NCI-H1694 treated with DMSO at 0.1 percent for 48 hours (cell line): ENCODE measurements at regions not wholly inside any gene's neighbourhood (a gene's known extent, or its start where the extent isn't known, plus 50 kb on each side); places are given as distances from the start of the nearest gene placed in this dataset.

Experiments used
- DNase-seq: peaks from one replicate; lab custom pipeline; 2025; lab: John Stamatoyannopoulos, UW

DNA sequence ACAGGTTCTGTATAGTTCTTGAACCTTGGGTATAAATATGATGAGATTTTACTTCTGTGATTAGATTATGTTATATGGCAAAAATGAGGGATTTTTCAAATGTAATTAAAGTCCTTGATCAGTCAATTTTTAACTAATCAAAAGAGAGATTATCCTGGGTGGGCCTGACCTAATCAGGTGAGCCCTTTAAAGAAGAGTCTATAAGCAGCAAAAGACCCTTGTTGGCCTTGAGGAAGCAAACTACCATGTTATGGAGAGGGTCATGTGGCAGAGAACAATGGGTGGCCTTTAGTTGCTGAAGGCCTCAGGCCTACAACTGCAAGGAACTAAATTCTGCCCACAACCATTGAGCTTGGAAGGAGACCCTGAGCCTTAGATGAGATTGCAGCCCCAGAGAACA lies 102.5 kb upstream of the RIPOR2 start:
- DNase-seq: no peak

DNA sequence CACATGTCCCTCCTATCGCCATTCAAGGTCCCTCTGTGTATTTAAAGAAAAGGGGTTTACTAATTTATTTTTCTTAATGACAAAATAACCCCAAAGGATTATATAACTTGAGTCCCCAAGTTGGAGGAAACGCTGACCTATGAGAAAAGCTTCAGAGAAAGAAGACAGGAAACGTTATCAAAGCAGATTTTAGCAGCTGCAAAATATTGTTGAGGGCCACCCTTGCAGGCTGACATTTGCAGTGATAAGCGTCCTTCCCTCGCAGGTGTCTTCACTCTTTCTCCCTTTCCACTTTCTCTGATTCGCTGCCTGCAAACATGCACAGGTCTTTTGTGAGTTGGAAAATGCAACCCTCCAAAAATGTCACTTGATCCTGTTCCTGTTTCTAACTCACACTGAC lies 103.2 kb upstream of the RIPOR2 start:
- DNase-seq: no peak

DNA sequence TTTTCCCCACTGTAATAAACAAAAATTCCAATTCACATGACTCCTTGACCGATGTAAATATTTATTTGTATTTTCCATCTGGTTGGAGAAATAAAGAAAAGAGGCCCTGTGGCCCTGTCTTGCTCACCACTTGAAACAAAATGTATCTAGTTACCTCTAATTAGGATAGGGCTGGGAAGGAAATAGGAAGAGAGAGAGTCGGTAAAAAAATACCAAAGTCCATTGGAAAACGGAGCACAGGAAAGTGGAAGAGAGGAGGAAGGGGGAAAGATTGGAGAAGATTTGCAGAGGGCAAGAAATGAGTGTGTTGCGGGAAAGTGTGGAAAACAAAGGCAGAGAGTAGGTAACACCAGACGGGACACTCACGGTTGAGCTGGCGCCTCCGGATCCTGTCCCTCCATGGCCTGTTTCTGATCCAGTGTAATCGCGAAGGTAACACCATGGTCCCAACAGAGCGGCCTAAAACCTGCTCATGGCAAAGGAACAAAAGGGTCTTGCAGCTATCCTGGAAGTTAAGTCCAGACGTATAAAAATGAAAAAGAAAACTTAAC lies 105.8 kb upstream of the RIPOR2 start:
- DNase-seq: no peak

DNA sequence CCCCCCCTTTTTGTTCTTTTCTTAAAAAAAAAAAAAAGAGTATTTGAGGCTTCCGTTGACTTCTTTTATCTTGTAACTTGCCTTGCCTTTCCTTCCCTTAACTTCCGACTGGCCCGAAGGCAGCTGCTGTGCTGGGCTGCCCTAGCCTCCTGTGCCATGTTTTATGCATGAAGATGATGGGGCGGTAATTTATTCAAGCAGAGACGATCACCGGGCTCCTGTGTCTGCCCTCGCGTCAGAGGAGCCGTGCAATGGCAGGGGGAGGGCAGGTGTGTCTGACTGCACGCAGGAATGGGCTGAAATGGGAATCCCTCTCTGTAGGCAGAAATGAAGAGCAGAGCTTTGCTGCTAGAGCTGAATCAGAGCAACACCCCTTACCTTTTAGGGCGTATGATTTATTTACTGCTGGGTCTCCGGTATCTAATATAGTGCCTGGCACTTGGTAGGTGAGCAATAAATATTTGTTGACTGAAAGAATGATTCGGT lies 106.3 kb upstream of the RIPOR2 start:
- DNase-seq: no peak

DNA sequence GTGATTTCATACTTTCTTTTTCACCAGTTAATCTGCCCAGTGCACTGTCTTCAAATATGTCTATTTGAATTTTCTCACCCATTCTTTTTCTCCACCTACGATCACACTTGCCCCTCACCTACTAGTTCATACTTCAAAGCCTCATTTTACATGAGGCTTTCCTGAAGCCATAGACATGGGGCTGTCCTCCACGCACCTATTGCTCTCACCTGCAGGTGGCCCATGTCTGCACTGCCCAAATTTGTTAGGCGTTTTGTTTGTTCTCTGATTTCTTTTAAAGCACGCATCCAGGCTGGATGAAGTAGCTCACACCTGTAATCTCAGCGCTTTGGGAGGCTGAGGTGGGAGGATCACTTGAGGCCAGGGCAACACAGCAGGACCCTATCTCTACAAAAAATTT lies 106.8 kb upstream of the RIPOR2 start:
- DNase-seq: no peak

DNA sequence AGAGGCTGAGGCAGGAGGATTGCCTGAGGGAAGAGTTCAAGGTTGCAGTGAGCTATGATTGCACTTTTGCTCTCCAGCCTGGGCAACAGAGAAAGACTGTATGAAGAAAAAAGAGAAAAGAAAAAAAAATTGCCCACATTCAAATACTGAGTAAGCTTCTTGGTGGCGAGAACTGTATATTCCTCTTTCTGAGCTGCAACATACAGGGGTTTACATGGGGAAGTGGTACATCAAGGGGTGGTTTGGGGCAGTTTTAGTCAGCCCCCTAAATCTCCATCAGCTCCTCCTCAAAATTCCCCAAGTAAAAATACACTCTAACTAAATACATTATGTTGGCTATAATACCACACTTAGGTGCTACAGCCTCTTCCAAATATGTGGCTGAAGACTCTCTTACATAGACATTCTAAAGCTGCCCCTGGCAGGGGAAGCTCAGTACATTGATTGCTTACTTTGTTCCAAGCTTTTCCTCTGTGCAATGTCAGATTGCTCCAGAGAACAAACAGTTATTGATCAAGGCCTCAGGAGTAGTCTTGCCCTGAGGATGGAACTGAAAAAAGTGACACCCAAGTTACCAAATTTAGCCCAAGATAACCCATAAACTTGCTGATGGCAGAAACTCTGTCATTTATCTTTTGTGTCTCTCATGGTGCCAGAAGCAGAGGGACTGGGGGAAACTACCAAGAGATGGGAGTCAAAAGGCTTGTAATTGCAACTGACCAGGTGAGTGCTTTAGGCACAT lies 107.4 kb upstream of the RIPOR2 start:
- no peak for DNase-seq

DNA sequence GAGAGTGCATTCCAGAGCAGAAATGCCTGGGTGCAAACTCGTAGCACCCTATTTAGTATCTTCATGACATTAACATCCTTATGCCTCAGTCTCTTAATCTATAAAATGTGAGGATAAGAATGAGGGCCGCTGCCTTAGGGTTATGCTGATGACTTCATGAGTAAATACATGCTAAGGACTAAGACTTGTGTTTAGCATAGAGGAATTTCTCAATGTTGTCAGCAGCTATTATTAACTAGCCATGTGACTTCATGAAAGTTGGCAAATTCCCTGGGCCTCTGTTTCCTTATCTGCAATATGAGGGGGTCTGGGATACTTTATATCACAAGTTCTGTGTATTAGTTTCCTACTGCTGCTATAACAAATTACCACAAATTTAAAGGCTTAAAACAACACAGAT lies 108.1 kb upstream of the RIPOR2 start:
- DNase-seq: no peak

DNA sequence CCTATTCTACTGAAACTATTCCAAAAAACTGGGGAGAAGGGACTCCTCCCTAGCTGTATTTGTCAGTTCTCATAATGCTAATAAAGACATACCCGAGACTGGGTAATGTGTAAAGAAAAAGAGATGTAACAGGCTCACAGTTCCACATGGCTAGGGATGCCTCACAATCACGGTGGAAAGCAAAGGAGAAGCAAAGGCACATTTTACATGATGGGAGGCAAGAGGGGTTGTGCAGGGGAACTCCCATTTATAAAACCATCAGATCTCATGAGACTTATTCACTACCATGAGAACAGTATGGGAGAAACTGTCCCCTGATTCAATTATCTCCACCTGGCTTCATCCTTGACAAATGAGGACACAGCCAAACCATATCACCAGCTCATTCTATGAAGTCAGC lies 111.2 kb upstream of the RIPOR2 start:
- DNase-seq: no peak

DNA sequence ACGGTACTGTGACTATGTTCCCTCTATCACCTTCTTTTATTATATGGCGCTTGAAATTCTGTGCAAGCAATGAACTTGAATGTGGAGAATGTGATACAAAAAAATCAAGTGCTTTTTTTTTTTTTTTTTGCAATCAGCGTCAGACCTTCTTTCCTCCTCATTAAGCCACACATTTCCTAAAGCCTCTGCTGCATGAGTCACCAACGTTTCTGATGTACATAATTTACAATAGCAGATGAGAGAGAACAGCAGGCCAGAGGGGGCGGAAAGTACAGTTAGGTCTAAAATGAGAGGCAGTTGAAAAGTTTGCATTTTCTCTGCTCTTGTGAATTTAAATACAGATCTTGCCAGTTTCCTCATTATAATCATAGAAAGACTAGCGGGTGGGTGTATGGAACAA lies 114.6 kb upstream of the RIPOR2 start:
- DNase-seq: peak; percentile 0

DNA sequence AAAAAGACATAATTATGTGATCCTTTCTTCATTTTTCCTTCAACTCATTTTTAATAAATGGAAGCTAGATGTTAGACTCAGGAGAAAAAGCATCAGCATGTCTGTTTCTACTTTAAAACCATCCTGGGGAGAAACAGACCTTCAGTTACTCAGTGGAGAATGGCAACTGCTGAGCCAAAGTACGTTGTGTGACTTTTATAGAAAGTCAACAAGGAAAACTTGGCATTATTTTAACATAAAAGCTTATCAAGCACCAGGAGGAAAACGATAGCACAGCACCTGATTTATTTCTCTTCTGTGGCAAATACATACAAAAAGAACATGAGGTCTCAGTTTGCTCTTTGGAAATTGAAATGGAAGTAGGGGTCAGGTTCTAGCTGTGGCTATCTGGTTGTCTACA lies 115.3 kb upstream of the RIPOR2 start:
- no peak for DNase-seq

DNA sequence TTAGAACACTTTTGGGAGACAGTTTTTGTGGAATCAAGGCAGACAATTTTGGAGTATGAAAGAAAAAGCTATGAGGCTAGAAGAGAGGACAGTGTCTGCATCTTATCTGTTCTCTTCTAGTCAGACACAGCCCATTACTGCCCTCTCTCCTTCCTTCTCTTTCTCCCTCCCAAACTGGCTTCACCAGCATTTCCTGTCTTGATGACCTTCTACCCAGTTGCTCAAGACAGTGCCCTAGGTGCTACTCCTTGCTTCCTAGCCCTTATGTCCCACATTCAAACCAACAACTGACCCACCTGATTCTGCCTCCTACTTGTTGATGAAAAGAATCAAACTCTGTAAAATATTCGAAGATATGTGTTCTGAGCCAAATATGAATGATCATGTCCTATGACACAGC lies 116.4 kb upstream of the RIPOR2 start:
- no peak for DNase-seq

DNA sequence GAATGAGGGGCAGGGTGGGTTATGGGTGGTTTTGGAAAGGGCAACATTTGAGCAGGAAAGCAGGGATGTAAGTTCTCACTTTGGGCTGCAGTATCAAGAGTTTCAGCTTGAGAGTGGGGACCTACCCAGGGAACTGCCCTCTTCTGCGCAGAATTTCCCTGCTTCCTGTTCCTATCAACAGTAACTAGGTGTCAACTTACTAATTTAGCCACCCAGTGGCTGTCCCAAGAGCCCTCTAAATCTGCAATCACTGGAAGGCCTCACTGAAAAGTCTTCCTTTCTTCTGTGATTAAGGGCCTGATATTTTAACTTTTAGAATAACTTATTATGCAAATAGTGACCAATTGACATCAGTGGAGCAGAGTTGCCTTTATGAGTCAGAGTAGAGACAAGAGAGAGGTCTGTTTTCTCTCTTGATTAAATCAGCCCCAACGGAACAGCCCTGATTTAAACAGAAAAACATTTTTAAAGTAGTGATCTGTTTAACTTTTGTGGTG lies 118.2 kb upstream of the RIPOR2 start:
- no peak for DNase-seq

DNA sequence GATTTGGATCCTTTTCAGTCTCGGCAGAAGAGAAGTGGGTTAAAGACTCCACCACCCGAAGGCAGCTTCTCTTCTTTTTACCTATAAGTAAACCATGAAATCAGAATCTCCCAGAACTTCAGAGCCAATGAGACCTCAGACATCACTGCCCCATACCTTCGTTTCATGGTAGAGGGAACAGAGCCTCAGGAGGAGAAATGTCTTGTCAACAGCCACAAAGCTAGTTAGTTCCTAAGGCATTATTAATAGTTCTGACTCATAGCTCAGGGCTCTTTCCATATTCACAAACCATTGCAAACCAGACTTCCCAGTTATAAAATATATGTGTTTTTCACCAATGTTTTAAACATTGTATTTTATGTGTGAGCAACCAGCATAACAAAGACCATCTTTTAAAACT lies 118.7 kb upstream of the RIPOR2 start:
- no peak for DNase-seq

DNA sequence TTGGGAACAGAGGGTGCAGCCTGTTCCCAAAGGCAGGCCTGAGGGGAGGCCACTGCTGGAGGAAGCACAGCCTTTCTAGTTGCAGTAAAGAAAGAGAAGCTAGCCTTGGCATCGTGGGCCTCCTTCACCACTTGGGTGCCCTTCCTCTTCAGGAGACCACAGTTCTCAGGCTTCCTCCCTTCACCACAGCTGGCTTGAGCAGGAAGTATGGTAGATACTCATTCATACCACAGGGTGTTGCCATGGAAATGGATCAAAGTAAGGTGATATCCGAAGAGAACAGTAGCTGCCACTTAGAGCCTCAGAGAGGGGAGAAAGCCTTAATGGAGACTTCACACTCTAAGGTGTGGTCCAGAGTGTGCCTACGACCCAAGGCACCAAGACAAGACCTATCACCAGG lies 120.4 kb upstream of the RIPOR2 start:
- DNase-seq: no peak

DNA sequence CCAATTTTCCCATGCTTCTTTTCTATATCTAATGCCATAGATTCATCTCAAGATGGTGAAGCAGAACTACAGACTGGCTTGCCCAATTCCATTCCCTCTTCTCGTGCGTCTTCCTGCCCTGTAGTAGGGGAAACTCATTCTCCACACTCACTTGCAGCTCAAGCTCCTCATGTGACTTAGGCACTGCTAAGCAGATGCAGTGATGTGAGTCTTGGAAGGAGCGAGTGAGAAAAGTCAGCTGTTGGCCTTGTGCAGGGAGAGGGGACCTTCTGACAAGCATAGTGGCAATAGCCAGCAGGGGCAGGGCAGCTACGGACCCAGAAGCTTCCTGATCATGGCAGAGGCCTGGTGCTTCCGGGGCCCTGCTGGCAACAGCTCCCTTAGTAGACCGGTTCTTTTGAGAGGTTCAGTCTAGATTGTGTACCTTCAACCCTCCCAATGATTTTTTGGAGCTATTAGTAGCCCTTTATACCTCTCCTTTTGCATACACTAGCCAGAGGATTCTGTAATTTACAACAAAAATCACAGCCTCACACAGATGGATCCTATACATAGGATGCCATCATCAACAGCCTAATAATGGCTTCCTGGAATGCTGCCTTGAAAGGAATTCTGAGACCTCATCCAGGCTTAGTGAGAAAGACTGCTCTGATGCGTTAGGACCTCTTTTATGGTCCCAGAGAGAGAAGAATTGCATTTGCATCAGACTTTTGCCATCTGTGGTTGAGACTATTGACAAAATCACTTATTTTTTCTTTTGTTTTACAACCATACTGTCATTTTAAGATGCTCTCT lies 121.5 kb upstream of the RIPOR2 start:
- no peak for DNase-seq

DNA sequence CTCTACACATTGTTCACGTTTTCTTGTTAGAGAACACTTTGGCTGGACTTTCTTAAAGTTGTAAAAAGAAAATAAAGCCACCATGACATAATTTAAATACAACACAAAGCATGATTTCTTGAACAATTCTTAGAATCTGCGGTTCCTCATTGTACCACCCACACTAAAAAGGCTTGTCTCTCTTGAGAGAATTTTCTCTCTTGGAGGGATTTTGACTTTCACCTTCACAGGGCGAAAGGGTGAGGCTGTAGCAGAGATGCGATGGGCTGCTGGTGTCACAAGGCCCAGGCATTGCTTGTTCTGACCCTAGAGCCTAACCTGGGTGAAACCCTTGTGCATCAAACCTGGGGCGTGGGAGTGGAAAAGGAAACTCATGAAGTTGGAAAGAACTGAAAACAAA lies 122.7 kb upstream of the RIPOR2 start:
- no peak for DNase-seq

DNA sequence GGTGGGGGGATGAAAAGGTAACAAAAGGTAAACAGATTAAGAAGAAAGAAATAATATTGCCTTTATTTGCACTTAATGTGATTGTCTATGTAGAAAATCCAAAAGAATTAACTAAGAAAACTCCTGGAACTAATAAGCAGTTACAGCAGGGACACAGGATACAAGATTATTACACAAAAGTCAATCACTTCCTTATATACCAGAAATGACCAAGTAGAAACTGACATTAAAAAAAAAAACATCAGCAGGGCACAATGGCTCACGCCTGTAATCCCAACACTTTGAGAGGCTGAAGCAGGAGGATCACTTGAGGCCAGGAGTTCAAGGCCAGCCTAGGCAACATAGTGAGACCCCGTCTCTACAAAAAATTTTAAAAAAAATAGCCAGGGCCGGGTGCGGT lies 123.2 kb upstream of the RIPOR2 start:
- no peak for DNase-seq

DNA sequence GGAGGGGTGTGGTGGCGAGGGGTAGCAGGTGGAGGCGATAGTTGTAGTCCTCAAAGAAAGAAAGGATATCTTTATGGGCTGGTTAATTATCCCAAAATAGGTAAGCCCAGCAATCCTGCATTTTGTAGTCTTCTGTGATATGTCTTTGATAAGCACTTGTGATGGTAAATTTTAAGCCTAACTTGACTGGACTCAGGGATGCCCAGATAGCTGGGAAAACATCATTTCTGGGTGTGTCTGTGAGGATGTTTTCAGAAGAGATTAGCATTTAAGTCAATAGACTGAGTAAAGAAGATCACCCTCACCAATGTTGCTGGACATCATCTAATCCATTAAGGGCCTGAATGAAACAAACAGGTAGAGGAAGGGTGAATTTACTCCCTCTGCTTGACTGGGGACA lies 124.8 kb upstream of the RIPOR2 start:
- no peak for DNase-seq

DNA sequence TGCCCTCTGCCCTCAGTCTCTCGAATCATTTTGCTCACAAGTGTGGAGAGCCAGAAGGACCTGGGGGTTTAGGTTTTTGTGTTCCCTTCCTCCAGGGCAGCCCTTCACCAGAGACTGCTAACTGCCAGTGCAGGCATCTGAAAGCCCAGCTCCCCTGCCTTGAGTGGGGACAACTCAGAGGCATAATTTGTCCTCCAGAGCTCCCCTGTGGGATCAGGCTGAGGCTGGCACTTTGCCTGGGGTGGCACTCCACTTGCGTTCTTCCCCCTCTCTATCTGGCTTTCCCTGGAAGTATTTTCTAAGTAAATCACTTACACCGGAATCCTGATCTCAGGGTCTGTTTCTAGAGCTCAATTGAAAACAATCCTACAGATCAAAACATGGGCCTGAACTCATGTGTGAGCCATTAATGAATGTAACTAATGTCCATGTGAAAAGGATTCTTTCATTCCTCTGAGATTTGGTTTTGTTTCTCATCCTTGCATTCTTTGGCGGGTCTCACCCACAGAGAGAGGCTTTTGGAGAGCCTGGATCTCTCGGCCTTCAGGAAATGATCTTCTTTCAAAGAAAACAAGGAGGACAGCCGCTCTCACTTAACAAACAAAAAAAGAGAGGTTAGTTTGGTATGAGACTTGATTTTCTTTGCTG lies 125.7 kb upstream of the RIPOR2 start:
- no peak for DNase-seq

DNA sequence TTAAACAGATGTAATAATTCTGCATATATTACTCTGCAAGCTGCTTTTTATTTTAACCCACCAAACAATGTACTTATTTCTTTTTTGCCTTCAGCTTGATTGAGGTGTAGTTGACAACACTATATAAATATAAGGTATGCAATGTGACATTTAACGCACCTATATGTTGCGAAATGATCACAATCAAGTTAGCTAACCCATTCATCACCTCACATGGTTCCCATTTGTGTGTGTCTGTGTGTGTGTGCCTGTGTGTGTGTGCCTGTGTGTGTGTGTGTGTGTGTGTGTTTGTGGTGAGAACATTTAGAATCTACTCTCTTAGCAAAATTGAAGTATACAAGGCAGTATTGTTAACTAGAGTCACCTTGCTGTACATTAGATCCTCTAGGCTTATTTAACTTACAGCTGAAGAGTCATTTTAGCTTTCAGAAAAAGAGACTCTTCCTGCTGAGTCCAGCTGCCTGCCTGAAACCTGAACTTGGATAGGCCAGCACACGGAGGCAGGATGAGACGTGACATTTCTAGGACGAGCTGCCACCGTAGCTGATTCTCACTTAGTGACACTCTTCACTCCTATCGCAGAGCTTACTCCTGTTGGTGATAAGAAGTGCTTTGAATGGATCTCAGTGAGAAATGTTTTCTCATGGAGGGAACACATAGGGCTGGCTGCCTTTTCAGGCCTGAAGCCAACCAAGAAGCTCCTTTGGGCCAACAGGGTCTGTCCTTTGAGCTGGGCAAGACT lies 126.5 kb upstream of the RIPOR2 start:
- DNase-seq: no peak

DNA sequence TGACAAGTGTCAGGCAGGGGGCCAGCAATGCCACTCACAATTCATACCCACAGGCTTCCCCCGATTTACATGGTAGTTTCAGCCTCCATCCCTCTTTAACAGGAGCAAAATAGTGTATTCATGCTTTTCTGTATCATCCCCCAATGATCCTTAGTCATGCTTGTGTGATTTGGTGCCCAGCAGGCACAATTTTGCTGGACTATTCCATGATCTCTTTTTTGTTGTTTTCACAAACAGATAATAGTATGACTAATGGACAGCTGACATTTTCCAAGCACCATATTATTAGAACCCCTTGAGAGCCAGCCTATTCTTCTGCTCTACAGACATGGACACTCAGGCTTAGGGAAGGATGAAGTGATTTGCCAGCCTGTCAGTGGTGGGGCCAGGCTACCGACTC lies 128.2 kb upstream of the RIPOR2 start:
- no peak for DNase-seq

DNA sequence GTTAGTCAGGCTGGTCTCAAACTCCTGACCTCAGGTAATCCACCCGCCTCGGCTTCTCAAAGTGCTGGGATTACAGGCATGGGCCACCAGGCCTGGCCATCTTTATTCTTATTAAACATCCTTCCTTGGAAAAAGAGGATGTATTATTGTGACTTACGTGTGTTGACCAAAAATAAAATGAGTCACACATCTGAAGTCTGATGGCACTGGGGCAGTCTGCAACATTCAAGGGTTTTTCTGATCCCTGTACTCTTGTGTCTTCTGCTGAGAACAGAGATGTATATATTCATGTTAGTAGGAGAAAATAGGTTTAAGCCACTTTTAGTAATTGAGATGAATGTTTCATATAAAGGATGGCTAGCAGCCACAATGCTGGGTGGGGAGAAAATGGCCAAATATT lies 129.9 kb upstream of the RIPOR2 start:
- DNase-seq: no peak
